Aorta (tissue), 5 donors: ENCODE measurements at regions not wholly inside any gene's neighbourhood (a gene's known extent, or its start where the extent isn't known, plus 50 kb on each side); places are given as distances from the start of the nearest gene placed in this dataset.
"Not testable (repeated sequence)": the region's sequence is repeated elsewhere in the genome, so short reads cannot be mapped to it uniquely, and the experiment has no call there.

ENCODE experiments used
- ATAC-seq: fragments of 200-7000 bp; cut with Tn5 transposase; one replicate; pipeline ENCODE4 v1.9.1; 2022; ENCODE audit warnings: moderate library complexity; ENCODE audit not compliant: low FRiP score
- DNase-seq, 2 donors: peaks; one replicate each; pipeline ENCODE4 v3.0.0-alpha.2; 2020
- H3K27ac ChIP-seq, 2 donors: one replicate each; pipeline ENCODE4 v1.5.1; 2013; ENCODE audit warnings: low read length in 2 of 2, mild to moderate bottlenecking in 2 of 2, moderate library complexity in 2 of 2, control low read depth in 1 of 2, inconsistent platforms in 1 of 2, low read depth in 1 of 2
- H3K27me3 ChIP-seq, 2 donors: one replicate each; pipeline ENCODE4 v1.6.1; 2013; ENCODE audit warnings: control low read depth in 1 of 2, low read length in 1 of 2, mild to moderate bottlenecking in 1 of 2, moderate library complexity in 1 of 2; ENCODE audit not compliant: insufficient read depth in 2 of 2, control insufficient read depth in 1 of 2
- H3K36me3 ChIP-seq, 2 donors: one replicate each; pipeline ENCODE4 v1.6.1; 2013; ENCODE audit warnings: control low read depth in 1 of 2, low read length in 1 of 2, mild to moderate bottlenecking in 1 of 2; ENCODE audit not compliant: insufficient read depth in 2 of 2, control insufficient read depth in 1 of 2
- H3K4me1 ChIP-seq, 2 donors: one replicate each; pipeline ENCODE4 v1.6.1; 2013; ENCODE audit warnings: low read length in 2 of 2, control low read depth in 1 of 2, mild to moderate bottlenecking in 1 of 2, moderate library complexity in 1 of 2; ENCODE audit not compliant: insufficient read depth in 2 of 2, control insufficient read depth in 1 of 2
- H3K4me3 ChIP-seq, 2 donors: one replicate each; pipeline ENCODE4 v1.5.1; 2013; ENCODE audit warnings: low read length in 2 of 2, control low read depth in 1 of 2, mild to moderate bottlenecking in 1 of 2
- H3K9me3 ChIP-seq: one replicate; pipeline ENCODE4 v1.6.1; 2013; ENCODE audit warnings: mild to moderate bottlenecking, low read length; ENCODE audit not compliant: control insufficient read depth
- WGBS, 2 donors: extraction: QIAGEN DNeasy Blood & Tissue Kit; methylation state at CpG; one replicate each; pipeline ENCODE4 v1.1.7; 2013; 5-methylcytosine and 5-hydroxymethylcytosine counted together
- intact Hi-C, 2 donors: fragments of 100-400 bp; cut with DNase I; formaldehyde crosslinking; loops; one replicate each; pipeline versions ENCODE4 v1.14.2 to v1.15.0; 2022
- donor health status: healthy with polysubstance abuse.
- donor health status: Bipolar disorder and iron deficiency.
- donor health status: DM: no; HTN: no; CAD: no.
- donor health status: DM: no; HTN: no; CAD: no.
- donor health status: DM: yes; HTN: yes; CAD: no.

GRCh38 chr15:77900331-77900963 lies 177.1 kb downstream of the TBC1D2B start:
- intact Hi-C loops: loop anchor here in 1 of 2 donors (5.0 kb wide), 1 partner anchor 33 kb away; no protein-coding TSS in a partner anchor
- H3K4me3 ChIP-seq, H3K27me3 ChIP-seq, H3K36me3 ChIP-seq, H3K9me3 ChIP-seq, H3K27ac ChIP-seq, H3K4me1 ChIP-seq: not testable (repeated sequence)
- ATAC-seq (peak; percentile 81), DNase-seq (peak in 1 of 2 donors; percentile 81)
- 58 to 63% methylated on average over 23 to 24 of the region's 24 CpGs for WGBS, 2 donors

DNA sequence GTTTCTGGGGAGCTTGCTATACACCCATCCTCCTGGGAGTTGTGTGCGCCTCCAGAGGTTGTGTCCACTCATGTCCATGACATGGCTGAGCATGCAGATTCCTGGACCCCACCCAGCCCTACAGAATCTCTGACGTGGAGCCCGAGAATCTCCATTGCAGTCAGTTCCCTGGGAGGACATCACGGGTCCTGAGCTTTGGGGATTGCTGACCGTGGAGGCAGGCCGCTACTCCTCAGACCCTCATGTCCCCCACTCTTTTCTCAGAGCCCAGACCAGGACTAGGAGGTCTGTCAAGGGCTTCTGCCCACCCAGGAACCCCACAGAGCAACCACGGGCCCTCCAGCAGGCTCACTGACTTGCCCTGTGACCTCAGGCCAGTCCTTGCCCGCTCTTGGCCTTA lies 177.7 kb downstream of the TBC1D2B start:
- not testable (repeated sequence) for H3K27me3 ChIP-seq, H3K4me3 ChIP-seq, H3K9me3 ChIP-seq, DNase-seq, H3K36me3 ChIP-seq, ATAC-seq, H3K4me1 ChIP-seq, H3K27ac ChIP-seq
- intact Hi-C loops: loop anchor here in 1 of 2 donors (5.0 kb wide), 1 partner anchor 32 kb away; no protein-coding TSS in a partner anchor
- 80 to 86% methylated on average over 6 of the region's 8 CpGs for WGBS, 2 donors

GRCh38 chr15:77898811-77899730 lies 178.4 kb downstream of the TBC1D2B start:
- DNase-seq (peak in 1 of 2 donors; percentile 71), ATAC-seq (no peak)
- 90 to 91% methylated on average over 34 of the region's 34 CpGs for WGBS, 2 donors

GRCh38 chr15:77897896-77898406 lies 179.6 kb downstream of the TBC1D2B start:
- DNase-seq (peak in 1 of 2 donors; percentile 55), ATAC-seq (no peak)
- Histone ChIP-seq H3K4me1 (no peaks in the 10 kb centered on the region), H3K9me3 (no peaks in the 10 kb centered on the region), H3K36me3 (no peaks in the 10 kb centered on the region), H3K27ac (no peak overlapping the region), H3K4me3 (no peak overlapping the region), H3K27me3 (no peaks in the 10 kb centered on the region)
- intact Hi-C loops: no loop called here
- WGBS, 2 donors: 97% methylated on average over 9 to 12 of the region's 12 CpGs

More at GRCh38 chr15:77898811-77899730, 178.4 kb downstream of the TBC1D2B start:
- Histone ChIP-seq H3K36me3 (no peaks in the 10 kb centered on the region), H3K4me3 (no peak overlapping the region), H3K4me1 (no peaks in the 10 kb centered on the region), H3K27me3 (no peaks in the 10 kb centered on the region), H3K9me3 (no peaks in the 10 kb centered on the region), H3K27ac (no peak overlapping the region)
- intact Hi-C loops: no loop called here

GRCh38 chr15:77897113-77897895 lies 180.2 kb downstream of the TBC1D2B start:
- H3K9me3 ChIP-seq, H3K36me3 ChIP-seq, ATAC-seq, intact Hi-C loops, H3K4me3 ChIP-seq, H3K27ac ChIP-seq, H3K4me1 ChIP-seq, H3K27me3 ChIP-seq: not testable (repeated sequence)
- WGBS, 2 donors: 92 to 97% methylated on average over 29 to 37 of the region's 37 CpGs
- DNase-seq: peak in 1 of 2 donors; percentile 58

- H3K4me1 ChIP-seq, intact Hi-C loops, H3K4me3 ChIP-seq, H3K27ac ChIP-seq, H3K27me3 ChIP-seq, H3K9me3 ChIP-seq, H3K36me3 ChIP-seq, ATAC-seq: not testable (repeated sequence)
- 79% methylated on average over 28 to 32 of the region's 32 CpGs for WGBS, 2 donors
- DNase-seq: peak in 1 of 2 donors; percentile 40
These were observed 181.1 kb downstream of the TBC1D2B start for GRCh38 chr15:77896147-77897112.

DNA sequence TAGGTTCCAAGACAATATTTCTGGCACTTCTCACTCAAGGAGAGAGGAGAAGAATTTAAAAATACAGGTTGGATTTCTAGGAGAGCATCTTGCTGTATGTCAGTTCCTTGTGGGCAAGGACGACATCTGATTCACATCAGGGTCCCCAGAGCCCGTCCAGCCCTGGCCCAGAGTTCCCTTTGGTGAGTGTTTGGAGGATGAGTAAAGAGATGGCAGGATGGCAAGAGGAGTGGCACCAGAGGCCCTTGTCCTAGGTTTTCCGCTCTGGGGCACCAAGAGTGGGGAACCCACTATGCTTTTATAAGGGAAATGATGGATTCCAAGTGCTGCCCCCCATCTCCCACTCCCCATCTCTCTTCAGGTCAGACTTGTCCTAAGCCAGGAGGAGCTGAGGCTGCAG lies 181.8 kb downstream of the TBC1D2B start:
- Histone ChIP-seq H3K27ac (no peak overlapping the region), H3K4me1 (no peaks in the 10 kb centered on the region), H3K36me3 (no peaks in the 10 kb centered on the region), H3K27me3 (no peaks in the 10 kb centered on the region), H3K4me3 (no peak overlapping the region), H3K9me3 (no peaks in the 10 kb centered on the region)
- intact Hi-C loops: no loop called here
- no peak for ATAC-seq
- 82% methylated on average over 3 of the region's 3 CpGs for WGBS, 2 donors
- DNase-seq: no peak
